G401 (cell line): ENCODE measurements at regions not wholly inside any gene's neighbourhood (a gene's known extent, or its start where the extent isn't known, plus 50 kb on each side); places are given as distances from the start of the nearest gene placed in this dataset.
"Not testable (repeated sequence)": the region's sequence is repeated elsewhere in the genome, so short reads cannot be mapped to it uniquely, and the experiment has no call there.

Source experiments
- DNase-seq: peaks from one replicate; pipeline ENCODE4 v3.0.0-alpha.2; 2015; ENCODE audit warnings: low spot score
- in situ Hi-C: cut with HindIII; loops from 2 replicates; pipeline ENCODE4 v1.10.0; 2016; ENCODE audit warnings: low sequenced_read_pairs, mixed read lengths

- in situ Hi-C loops = no loop called here
- DNase-seq = no peak
Measured at GRCh38 chr1:93775224-93775623, 93.6 kb upstream of the BCAR3 start.

DNA sequence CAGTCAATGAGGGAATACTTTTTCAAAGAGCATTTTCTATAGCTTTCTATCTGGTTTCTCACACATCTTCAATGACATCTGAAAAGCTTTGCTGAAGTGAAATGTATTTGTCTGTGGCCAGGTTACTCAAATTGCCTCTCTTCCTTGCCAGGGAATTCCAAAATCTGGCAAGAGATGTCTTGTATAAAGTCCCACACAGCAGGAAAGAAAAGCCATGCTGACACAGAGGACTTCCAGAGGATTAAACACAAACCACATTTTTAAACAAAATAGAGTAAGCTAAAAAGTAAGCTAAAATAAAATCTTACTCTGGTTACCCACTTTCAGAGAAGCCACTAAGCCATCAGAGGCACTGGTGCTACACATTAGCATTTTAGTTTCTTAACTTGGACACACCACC is 93.1 kb upstream of the BCAR3 start:
- in situ Hi-C loops = no loop called here
- no peak for DNase-seq

DNA sequence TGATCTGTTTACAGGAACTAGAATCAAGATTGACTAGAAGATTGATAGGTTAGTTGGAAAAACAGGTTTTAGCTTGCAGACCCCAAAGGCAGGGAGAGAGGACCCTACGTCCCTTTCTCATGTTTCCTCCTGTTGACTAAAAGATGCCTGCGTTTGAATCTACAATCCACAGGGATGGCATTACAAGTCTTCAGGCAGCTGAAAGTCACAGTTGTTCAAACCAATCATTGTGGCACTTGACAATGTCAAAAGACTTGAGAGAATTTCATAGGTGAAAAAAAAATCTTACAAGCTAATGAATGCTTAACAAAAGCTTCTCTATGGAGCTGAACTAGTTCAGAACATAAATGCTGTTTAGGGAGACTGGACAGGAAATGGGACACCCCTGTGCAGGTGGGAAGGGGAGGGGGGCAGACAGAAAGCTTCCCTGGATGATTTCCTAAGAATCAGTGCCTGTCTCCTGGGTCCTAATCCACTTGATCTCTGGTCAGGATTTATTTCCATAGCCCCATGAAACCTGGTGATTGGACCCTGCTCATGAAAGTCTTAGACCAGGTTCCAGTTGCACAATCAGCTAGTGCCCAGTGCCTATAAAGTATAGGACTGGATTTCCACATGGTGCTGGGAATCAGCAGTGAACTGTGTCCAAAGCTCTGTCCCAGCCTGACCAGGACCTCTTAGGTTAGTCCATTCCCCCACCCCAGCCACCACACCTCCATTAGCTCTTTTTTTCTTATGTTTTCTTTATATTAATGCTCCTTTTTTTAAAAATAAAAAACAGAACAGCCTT is 91.6 kb upstream of the BCAR3 start:
- in situ Hi-C loops = no loop called here
- DNase-seq = no peak

- in situ Hi-C loops = no loop called here
- DNase-seq = no peak
Measured at GRCh38 chr1:93771843-93772242, 90.2 kb upstream of the BCAR3 start.

- in situ Hi-C loops = no loop called here
- no peak for DNase-seq
Measured at GRCh38 chr1:93770640-93771039, 89.0 kb upstream of the BCAR3 start.

DNA sequence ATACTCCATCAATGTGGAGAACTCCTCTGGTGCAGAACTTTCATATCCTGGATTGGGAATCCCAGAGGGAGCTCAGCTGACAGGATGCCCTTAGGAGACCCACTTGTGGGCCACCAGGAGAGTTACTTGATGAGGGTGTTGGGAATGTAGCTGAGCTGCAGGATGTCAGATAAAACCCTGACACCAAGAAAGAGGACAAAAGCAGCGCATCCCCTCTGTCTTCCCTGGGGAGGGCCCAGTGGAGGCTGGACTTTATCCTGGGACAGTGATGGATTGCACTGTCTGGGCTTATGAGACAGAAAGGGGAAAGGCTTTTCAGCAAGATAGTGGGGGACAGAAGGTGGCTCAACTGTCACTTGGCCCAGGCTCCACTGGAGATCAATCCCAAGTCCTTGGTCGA is 88.1 kb upstream of the BCAR3 start:
- in situ Hi-C loops = no loop called here
- no peak for DNase-seq

- no peak for DNase-seq
Measured at GRCh38 chr1:93768380-93768863, 86.8 kb upstream of the BCAR3 start.

GRCh38 chr1:93766451-93766850 is 84.8 kb upstream of the BCAR3 start:
- no peak for DNase-seq
- in situ Hi-C loops = no loop called here

More at GRCh38 chr1:93768380-93768863, 86.8 kb upstream of the BCAR3 start:
- in situ Hi-C loops = no loop called here

DNA sequence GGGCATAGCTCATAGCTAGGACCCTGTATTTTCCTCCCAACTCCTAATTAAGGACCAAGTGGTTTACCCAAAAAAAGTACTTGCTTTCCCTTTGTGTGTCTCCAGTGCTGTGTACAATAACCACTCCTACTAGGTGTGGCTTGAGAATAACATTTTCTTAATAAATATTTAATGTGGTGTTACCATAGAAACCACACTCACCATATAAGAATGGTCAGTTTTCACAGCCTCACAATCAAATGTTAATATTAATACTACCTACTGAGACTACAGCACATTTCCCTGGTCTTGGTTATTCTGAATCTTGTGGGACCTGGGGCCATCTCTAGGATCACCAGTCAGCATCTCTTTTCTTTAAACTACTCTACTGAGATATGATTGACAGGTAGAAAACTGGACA is 83.5 kb upstream of the BCAR3 start:
- in situ Hi-C loops = no loop called here
- no peak for DNase-seq

GRCh38 chr1:93764366-93764750 is 82.7 kb upstream of the BCAR3 start:
- in situ Hi-C loops = no loop called here
- DNase-seq = no peak

DNA sequence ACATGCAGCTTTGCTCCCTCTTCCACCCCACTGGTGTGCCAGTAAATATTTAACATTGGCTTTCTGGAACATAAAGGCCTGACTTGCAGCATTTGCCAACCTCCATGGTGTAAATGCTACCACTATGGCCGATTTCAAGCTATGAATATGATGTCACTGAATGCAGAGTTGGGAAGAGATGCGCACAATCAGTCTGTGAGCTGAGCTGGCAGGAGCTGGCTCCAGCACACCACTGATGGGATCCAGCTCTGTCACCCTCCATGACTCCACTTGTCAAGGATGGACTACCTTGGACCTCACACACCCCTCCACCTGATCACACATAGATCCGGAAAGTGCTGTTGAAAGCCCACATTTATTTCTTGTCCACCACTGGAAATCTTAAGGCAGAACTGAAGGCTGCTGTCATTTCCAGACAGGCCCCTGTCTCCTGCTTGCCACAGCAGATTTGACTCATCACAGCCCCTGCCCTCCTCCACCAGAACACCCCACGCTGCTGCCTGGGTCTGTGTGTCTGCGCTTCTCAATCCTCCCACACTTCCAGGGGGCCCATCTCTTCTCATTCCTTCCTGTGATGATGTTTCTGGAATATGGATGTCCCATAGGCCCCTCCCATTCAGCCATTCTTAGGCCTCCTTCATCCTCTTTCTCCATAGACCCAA is 82.2 kb upstream of the BCAR3 start:
- in situ Hi-C loops = no loop called here
- DNase-seq = no peak

DNA sequence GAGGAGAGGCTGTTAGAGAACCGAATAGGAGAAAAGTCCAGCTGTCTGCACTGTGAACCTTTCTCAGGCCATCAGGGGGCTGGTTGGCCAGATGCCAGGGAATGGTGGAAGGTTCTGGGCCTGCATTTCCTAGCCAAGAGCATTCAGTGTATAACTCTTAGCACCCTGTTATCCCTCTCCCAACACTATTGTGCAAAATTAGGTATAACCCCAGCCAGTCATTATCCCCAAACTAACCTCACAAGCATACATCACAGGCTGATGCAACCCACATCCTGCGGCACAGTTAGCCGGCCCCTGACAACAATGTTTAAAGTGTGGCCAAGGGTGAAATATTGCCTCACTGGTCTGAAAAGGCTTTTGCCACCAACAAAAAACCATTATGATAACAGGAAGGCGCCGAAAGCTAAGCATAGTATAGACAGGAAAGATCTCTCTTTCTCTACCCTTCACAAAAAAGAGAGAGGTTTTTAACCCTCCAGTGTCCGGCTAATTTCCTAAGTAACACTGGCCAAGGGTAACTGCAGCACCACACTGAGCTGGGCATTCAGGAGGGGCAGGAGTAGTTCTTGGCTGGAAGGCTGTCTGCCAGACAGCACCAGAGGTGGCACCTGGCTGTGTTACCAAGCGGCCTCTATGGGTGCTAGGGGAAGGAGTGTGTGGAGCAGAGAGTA is 77.3 kb upstream of the BCAR3 start:
- DNase-seq = no peak
- in situ Hi-C loops = no loop called here

GRCh38 chr1:93757256-93758036 is 75.8 kb upstream of the BCAR3 start:
- DNase-seq = no peak
- in situ Hi-C loops = no loop called here

DNA sequence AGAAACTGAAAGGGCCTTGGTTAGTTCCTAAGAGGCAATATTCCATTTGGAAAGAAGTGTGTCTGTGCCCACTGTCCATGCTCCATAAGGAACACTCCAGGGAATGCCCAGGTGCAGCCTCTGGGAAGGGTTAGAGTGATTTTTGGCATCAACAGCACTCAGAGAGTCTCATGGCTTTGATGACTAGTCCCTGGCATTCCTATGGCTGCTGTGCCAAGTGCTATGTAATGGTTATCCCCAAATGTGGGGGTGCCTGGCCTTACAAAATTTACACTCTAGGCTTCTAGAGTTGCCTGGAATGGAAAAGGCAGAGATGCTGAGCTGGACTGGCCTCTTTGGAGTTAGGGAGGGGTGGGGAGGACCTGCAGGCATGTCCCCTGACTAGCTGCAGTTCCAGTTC is 75.0 kb upstream of the BCAR3 start:
- DNase-seq = no peak
- in situ Hi-C loops = no loop called here

DNA sequence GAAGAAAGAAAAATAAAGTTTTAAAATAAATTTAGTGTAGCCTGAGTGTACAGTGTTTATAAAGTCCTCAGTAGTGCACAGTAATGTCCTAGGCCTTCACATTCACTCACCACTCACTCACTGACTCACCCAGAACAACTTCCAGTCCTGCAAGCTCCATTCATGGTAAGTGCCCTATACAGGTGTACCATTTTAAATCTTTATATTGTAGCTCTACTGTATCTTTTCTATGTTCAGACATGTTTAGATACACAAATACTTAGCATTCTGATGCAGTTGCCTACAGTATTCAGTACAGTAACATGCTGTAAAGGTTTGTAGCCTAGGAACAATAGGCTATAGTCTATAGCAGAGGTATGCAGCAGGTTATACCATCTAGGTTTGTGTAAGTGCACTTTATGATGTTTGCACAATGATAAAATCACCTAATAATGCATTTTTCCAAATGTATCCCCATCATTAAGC is 73.6 kb upstream of the BCAR3 start:
- in situ Hi-C loops = not testable (repeated sequence)

DNA sequence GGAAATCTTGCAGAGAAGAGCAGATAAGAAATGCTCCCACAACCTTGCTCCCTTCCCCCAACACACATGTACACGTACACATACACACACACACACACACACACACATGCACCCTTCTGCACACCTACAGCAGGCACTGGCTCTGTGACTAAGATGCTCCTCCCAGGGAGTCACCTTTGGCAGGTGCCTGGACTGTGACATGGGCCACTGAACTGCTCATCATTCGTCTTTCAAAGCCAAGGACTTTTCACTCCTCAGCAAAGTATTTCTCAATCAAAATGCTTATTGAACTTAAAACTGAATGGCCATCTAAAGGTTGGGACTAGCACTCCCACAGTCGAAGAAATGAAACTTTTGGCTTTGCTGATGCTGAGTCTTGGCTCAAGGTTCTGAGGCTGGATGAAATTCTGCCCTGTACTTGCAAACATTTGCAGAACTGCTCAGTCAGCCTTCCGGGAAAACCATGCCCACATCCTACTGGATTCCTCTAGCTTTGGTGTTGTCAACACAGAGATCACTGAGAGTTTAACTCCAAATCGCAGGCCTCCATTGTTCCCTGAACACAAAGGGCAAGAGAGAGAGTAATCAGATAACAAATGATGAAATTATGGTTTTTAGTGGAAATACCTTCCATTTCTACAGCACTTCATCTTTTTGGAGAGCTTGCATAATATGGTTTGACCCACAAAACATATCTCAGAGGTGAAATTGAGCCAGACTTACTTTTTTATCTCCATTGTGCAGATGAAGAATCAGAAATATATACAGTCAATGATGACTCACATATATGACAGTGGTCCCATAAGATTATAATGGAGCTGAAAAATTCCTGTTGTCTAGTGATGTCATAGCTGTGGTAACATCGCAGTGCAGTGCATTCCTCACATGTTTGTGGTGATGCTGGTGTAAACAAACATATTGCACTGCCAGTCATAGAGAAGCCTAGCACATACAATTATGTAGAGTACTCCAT is 72.4 kb upstream of the BCAR3 start:
- no peak for DNase-seq
- in situ Hi-C loops = no loop called here

More for the DNA sequence above, 73.6 kb upstream of the BCAR3 start:
- DNase-seq = not testable (repeated sequence)

GRCh38 chr1:93751377-93752250 is 70.0 kb upstream of the BCAR3 start:
- peak; percentile 94 for DNase-seq
- in situ Hi-C loops = no loop called here
